ENCODE measurements at regions not wholly inside any gene's neighbourhood (a gene's known extent, or its start where the extent isn't known, plus 50 kb on each side); places are given as distances from the start of the nearest gene placed in this dataset.
"Not testable (repeated sequence)": the region's sequence is repeated elsewhere in the genome, so short reads cannot be mapped to it uniquely, and the experiment has no call there.

DNA sequence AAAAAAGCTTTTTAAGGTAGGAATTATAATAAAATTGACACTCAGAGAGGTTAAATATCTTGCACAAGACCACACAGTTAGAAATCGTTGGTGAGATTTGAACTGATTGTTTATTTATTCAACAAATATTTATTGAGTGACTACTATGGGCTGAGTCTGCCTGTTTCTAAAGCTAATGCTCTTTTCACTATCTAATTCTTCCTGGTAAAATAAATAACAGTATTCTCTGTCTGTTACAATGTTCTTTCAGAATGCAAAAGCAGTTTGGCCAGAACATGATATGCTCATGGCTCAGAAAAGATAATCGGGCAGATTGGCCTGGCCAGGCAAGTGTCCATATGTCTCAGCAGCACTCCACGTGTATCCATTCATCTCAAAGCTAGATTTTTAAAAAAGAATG is 82.0 kb downstream of the BTG1 start:
- no peak for DNase-seq (ENCODE audit: extremely low read depth in 1 of 11, low read depth in 9 of 11, low spot score in 4 of 11)

DNA sequence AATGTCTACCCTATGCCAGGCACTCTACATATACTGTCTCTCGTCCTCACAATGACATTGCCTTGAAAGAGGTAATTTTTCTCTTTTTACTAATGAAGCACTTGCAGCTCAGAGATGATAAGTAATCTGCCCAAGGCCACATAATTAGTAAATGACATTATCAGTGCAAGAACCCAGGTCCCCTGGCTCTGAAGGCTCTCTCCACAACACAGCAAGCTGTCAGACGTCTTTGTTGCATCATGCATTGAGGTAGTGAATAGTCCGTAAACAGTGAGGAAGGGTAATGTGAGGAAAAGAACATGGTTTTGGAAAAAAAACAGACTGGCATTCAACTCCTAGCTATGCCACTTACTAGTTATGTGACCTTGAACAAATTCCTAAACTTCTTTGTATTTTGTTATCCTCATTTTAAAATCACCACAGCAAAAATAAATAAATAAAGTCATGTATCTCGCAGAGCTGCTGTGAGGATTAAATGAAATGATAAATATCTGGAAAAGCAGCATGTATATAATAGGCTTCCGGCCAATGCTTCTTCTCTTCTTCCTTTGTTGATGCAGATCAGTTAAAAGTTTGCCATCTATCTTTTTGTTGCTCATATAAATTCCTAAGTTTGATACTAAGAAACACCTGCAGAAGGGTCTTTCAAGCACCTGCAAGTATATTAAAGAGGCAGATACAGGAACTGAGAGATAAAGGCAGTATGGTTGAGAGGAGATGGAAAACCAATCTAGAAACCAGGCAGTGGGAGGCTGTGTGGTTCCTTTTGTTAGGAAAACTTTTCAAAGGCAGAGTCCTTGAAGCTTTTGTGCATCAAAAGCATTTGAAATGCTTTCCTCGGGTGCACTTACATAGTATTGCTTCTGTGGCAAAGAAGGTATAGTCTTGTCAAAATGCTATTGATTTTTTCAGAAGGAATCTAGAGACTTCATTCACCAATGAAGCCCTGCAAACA is 82.8 kb downstream of the BTG1 start:
- DNase-seq (ENCODE audit: extremely low read depth in 1 of 11, low read depth in 9 of 11, low spot score in 4 of 11) = no peak

DNA sequence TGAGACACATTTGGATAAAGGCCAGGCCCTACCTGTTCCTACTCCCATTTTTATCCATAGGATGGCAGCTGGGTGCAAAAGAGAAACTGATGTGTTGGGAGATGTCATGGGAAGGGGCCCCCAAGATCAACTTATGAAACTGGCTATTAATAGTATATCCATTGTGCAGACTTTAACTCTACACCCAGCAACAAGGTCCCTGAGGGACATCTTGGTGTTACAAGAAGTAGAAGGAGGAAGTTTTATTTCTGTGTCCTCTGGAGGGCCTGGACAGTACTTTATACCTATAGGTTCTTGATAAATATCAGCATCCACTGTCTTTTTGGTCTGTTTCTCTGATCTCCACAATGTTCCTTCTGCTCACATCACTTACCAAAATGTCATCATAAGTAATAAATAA is 84.6 kb downstream of the BTG1 start:
- no peak for DNase-seq (ENCODE audit: extremely low read depth in 1 of 11, low read depth in 9 of 11, low spot score in 4 of 11)

DNA sequence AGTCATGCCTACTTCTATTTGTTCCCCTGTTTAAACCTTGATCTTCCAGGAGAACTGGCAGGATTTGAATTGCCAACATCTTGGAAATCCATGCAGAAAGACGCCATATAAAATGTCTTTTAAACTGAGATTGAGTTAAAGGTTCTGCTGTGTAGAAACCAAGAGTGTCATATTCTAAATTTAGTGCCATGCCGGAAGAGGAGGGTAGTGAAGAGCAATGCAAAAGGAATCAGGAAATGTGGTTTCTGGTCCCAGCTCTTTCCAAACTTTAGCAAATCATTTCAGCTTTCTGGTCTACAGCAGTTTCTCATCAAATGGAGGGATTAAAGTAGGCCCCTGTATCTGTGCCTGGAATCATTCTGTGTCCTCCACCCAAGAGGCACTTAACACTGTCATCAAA is 85.7 kb downstream of the BTG1 start:
- no peak for DNase-seq (ENCODE audit: extremely low read depth in 1 of 11, low read depth in 9 of 11, low spot score in 4 of 11)

DNA sequence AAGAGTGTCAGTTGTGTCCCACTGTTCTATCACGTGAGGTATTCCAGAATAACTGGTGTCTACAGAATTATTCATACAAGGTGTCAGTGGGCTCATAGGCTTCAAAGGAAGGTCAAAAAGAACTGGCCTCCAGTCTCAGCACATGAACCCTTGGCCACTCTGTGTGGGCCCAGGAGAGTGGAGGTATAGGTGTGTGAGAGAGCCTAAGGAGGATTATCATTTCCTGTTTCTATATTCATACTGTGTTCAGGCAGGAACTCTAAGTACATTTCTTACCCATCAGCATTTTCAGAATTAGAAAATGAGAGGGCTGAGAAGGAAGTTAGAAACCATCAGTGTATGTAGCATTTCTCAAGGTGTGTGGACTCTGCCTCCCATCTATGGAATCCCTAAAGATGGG is 87.0 kb downstream of the BTG1 start:
- DNase-seq (ENCODE audit: extremely low read depth in 1 of 11, low read depth in 9 of 11, low spot score in 4 of 11) = no peak

DNA sequence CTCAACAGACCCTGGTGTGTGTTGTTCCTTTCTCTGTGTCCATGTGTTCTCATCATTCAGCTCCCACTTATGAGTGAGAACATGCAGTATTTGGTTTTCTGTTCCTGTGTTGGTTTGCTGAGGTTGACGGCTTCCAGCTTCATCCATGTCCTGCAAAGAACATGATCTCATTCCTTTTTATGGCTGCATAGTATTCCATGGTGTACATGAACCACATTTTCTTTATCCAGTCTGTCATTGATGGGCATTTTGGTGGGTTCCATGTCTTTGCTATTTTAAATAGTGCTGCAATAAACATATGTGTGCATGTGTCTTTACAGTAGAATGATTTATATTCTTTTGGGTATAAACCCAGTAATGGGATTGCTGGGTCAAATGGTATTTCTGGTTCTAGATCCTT is 88.9 kb downstream of the BTG1 start:
- not testable (repeated sequence) for DNase-seq (ENCODE audit: extremely low read depth in 1 of 11, low read depth in 9 of 11, low spot score in 4 of 11)

DNA sequence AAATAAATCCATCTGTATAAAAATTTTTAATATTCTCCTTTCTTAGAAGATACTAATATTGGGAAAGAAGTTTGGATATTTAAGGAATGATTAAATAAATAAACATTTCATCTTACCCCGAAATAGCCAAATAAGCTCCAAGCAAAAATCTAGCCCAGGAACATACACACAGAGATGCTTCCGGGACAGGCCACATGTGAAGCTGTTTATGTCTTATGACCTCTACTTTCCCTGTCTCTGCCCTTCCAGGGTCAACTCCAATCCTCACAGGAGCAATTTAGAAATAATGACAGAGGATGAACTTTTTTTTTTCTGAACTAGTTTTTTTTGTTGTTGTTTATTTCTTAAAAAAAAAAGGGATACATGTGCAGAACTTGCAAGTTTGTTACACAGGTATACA is 89.4 kb downstream of the BTG1 start:
- DNase-seq (ENCODE audit: extremely low read depth in 1 of 11, low read depth in 9 of 11, low spot score in 4 of 11) = no peak

DNA sequence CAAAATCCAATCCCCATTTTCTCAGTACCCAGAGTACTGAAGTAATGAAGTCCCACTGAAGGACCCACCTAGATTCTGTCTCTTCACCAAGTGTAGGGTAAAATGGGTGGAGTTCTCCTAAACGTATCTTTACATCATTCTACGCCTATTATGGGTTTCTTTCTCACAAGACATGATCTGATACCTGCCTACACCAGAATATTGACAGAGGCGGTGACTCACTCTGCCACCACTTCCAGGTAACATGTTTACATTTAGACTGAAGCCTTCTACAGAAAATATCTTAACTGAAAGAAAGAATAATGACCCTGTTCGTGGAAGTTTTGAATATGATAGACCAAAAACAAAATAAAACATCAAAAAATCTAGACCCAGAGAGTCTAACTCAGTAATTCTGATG is 89.8 kb downstream of the BTG1 start:
- no peak for DNase-seq (ENCODE audit: extremely low read depth in 1 of 11, low read depth in 9 of 11, low spot score in 4 of 11)

DNA sequence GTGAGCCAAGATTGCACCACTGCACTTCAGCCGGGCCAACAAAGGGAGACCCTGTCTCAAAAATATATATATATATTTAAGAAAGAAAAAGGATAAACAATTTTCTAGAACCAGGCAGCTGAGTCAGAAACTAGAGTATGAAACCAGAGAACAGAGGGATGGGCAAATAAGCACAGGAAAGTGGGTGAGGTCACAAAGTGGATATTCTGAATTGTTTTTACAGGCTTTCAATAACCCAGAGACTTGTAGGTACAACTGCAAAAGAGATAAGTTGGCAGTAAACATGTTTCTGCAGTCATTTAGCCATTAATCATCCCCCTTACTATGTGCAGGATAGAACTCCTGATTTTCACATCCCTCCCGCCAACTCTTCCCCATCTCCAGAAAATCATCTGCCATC is 94.2 kb downstream of the BTG1 start:
- DNase-seq (ENCODE audit: extremely low read depth in 1 of 11, low read depth in 9 of 11, low spot score in 4 of 11) = no peak

DNA sequence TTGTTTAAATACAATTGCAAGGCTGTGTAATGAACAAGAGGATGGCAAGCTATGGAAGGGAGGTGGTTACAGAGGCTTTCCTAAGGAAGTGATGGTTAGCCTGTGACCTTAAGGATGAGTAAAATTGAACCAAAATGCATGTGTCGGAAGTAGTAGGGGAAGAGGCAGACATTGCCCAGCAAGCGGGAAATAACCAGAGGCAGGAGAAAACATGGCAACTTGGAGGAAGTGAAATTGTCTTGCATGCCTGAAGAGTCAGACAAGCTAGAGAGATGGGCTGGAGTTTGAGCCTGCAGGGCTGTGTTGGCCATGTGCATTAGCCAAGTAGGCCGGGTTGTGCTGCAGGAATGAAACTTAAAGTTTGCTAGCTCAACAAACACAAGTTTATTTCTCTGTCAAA is 96.2 kb downstream of the BTG1 start:
- DNase-seq (ENCODE audit: extremely low read depth in 1 of 11, low read depth in 9 of 11, low spot score in 4 of 11) = no peak

DNA sequence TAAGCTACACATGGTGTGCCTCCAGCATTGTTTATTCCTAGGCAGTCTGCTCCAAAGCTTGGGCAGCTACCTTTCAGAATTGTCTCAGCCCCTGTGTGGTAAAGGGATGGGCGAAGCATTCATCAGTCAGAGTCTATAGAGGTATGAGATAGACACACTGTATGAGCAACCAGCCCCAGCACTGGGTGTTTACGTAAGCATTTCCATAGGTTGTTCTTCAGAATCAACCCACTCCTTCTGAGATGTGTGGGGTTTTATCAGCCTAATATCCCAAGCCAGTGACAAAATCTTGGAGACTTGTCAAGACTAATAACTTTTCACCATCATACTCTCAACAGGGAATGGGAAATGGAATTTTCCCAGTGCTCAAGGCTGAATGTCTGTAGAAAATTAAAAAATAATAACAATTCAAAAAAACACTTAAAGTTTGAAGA is 98.2 kb downstream of the BTG1 start:
- no peak for DNase-seq (ENCODE audit: extremely low read depth in 1 of 11, low read depth in 9 of 11, low spot score in 4 of 11)

DNA sequence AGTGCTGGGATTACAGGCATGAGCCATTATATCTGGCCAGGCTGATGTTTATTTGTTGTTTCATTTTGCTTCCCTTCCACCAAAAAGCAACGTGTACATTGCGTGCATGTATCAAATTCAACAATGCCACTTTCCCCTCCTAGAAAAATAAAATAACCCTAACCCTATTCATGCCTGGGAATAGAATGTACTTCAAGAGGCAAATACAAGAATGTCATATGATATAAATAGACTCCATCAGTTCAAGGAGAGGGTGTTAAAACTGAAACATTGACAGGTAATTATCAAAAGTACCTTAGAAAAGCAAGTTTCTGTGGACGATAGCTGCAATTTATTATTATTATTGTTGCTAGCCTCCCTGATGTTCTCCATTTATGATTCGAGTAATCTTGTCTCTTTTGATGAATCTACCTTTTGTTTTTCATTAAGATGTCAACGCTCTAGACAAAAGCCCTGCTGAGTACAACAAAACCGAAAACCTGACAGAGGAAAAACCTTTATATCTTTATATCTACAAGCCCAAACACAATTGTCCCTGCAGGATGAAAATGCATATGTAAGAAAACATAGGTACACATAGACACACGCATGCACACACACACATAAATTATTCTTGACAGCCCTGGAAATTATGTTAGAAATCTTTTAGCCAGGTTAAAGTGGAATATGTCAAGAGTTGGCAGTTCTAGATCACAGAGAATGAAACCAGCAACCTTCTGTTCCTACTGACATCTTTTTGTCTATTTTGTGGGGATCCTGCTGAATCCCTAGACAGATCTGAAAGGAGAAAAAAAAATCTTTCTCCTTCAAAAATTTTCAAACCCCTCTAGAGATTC is 98.9 kb downstream of the BTG1 start:
- DNase-seq (ENCODE audit: extremely low read depth in 1 of 11, low read depth in 9 of 11, low spot score in 4 of 11) = no peak

DNA sequence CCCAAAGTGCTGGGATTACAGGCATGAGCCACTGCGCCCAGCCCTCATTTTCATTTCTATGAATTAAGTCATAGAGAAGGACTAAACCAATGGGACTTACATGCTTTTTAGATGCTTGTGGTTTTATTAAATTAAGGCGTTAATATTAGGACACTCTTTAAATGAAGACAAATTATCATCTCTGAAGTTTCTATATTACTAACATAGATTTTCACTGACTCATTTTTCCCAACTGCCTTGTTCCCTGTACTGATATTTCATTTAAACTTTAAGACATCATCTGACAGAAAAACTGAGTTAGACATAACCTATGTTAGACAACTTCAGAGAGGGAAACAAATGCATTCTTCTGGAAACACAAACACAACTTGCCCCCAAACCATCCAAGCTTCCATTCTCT is 99.8 kb downstream of the BTG1 start:
- DNase-seq (ENCODE audit: extremely low read depth in 1 of 11, low read depth in 9 of 11, low spot score in 4 of 11) = no peak

DNA sequence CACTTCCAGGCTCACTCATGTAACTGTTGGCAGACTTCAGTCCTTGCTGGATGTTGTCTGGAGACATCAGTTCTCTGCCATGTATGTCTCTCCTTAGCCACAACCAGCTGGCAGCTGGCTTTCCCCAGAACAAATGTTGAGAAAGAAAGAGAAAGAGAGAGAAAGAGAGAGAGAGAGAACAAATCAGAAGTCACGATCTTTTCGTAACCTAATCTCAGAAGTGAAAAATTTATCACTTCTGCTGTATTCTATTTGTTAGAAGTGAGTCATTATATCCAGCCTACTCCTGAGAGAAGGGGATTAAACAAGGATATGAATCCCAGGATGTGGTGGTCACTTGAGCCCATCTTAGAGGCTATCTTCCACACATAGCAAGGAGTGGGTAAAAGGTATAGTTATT is 101.2 kb downstream of the BTG1 start:
- no peak for DNase-seq (ENCODE audit: extremely low read depth in 1 of 11, low read depth in 9 of 11, low spot score in 4 of 11)

DNA sequence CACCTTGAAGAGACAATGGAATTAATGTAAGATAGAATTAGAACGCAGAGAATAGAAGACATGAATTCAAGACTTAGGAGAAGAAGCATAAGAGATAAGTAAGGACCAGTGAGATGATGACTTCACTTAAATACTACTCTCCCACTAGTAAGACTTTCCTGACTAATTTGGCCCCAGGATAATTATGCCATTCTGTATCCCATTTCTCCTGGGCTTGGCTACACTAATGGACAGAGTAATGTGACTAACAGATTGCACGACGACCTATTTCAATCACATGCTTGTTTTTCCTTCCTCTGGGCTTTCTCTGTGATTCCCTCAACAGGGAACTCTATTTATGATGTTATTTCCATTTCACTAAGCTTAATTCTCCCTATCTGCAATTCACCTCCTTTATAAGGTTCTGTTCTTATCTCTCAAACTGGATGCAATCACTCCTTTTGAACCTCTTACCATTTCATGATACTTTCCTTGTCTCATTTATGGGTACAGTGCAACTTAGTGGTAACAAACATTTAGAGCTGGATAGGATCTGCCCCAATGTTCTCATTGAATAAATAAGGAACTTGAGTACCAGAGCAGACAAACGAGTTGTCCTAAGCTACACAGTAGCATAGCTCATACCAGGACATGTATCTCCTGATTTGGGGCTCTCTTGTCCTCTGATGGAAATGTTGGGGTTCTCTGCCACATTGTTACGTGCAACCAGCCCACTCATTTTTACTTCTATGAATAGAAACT is 102.7 kb downstream of the BTG1 start:
- no peak for DNase-seq (ENCODE audit: extremely low read depth in 1 of 11, low read depth in 9 of 11, low spot score in 4 of 11)

DNA sequence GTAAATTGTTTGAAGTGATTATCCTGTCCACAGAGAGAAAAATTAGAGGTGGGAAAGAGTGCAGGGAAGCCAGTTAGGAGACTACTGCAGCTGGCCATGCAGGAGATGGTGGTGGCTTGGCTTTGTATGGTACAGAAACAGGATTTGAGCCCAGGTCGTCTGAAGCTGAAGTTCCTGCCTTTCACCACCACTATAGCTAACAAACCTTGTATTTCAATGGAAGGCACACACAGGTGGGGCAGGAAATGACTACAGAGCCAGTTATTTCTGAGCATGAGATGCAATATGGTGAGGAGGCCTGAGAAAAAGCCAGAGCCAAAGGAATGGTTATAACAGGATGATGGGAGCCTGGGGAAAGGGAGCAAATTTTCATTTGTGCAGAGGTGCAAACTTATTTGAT is 103.9 kb downstream of the BTG1 start:
- no peak for DNase-seq (ENCODE audit: extremely low read depth in 1 of 11, low read depth in 9 of 11, low spot score in 4 of 11)

DNA sequence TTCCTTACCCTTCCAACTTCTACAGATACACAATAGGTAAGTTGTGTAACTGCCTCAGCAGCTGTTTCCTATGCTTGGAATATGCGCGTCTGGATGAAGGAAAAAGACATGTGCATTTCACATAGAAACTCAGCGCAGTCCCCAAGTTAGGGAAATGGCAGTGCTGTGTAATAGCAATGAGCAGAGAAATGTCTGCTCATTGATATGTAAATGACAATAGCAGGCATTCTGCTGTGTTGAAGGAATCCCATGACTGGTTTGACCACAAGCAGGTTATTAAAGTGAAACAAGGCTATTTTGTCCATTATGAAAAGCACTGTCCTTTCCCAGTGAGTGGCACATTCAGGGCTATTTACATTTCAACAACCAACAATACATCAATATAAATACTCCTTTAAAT is 106.6 kb downstream of the BTG1 start:
- no peak for DNase-seq (ENCODE audit: extremely low read depth in 1 of 11, low read depth in 9 of 11, low spot score in 4 of 11)

DNA sequence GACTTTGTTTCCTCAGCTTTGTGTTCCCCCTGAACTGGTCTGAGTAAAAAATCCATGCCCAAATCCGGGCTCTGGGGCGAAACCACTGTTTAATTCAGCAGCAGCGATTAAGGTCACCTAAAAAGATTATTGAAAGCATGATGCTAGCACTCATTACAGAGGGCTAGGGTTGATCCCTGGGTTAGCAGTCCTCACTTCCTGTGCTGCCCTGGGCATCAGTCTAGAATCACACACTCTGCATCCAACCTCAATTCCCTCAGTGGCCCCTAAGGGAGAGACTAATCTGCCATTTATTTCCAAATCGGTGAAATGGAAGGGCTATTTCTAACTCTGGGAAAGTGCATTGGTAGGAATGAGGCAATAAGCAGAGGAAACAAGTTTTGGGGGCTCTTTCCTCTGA is 107.2 kb downstream of the BTG1 start:
- no peak for DNase-seq (ENCODE audit: extremely low read depth in 1 of 11, low read depth in 9 of 11, low spot score in 4 of 11)

DNA sequence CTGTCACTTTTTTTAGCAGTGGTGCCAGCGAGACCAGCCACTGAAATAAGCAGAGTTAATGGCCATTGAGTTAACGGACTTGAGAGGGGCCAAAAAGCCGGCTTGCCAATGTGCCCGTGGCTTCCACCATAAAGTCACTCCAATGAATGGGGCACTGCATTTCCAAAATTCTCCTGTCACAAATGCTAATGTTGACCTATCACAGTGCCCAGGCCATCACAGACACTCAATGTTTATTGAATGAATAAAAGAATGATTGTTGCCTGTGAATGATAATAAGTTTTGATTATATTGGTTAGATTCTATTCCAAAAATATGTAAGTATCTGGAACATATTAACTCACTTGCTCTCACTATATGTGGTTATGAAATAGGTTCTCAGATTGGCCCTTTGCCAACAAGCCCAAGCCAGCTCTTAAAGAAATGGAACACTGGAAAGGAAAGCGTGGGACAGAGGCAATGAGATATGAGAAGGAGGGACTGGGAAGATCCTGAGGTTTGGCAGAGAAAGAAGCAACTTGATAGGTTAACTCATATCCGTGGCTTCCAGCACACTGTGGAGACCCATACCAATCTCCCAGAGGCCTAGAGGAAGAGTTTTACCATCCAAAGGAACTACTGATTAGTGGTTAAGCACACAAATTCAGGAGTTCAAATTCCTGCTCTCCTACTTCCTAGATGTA is 108.7 kb downstream of the BTG1 start:
- DNase-seq (ENCODE audit: extremely low read depth in 1 of 11, low read depth in 9 of 11, low spot score in 4 of 11) = no peak

All from renal cortex interstitium (tissue), 11 donors.